Ectodermal cell (in vitro differentiated cells): ENCODE measurements at regions not wholly inside any gene's neighbourhood (a gene's known extent, or its start where the extent isn't known, plus 50 kb on each side); places are given as distances from the start of the nearest gene placed in this dataset.
"Not testable (repeated sequence)": the region's sequence is repeated elsewhere in the genome, so short reads cannot be mapped to it uniquely, and the experiment has no call there.

Source experiments
- H3K27ac ChIP-seq: 2 replicates; pipeline ENCODE4 v1.7.0; 2013; ENCODE audit warnings: mild to moderate bottlenecking, low read depth, low read length; ENCODE audit not compliant: insufficient read depth, poor library complexity, severe bottlenecking
- H3K27me3 ChIP-seq: 2 replicates; pipeline ENCODE4 v1.7.0; 2013; ENCODE audit warnings: mild to moderate bottlenecking, low read length; ENCODE audit not compliant: insufficient read depth, control insufficient read depth, poor library complexity, severe bottlenecking
- H3K36me3 ChIP-seq: one replicate; pipeline ENCODE4 v1.7.0; 2013; ENCODE audit warnings: low read length; ENCODE audit not compliant: control insufficient read depth, insufficient read depth
- H3K4me1 ChIP-seq: one replicate; pipeline ENCODE4 v1.7.0; 2013; ENCODE audit warnings: low read length; ENCODE audit not compliant: control insufficient read depth, insufficient read depth
- H3K4me3 ChIP-seq: 2 replicates; pipeline ENCODE4 v1.7.0; 2013; ENCODE audit warnings: low read depth, low read length, control low read depth; ENCODE audit not compliant: insufficient read depth
- H3K9me3 ChIP-seq: 2 replicates; pipeline ENCODE4 v1.7.0; 2013; ENCODE audit warnings: mild to moderate bottlenecking, low read length, moderate library complexity; ENCODE audit not compliant: control insufficient read depth
- WGBS, 2 experiments: methylation state at CpG; one replicate each; pipeline ENCODE4 v1.1.7; 2013; ENCODE audit warnings: missing lambda C conversion rate in 2 of 2; 5-methylcytosine and 5-hydroxymethylcytosine counted together

GRCh38 chr3:87969620-87970019, 89.2 kb downstream of the CGGBP1 start:
- no peaks in the 10 kb centered on the region for H3K27me3 ChIP-seq
- no peaks in the 10 kb centered on the region for H3K9me3 ChIP-seq
- WGBS, 2 experiments = 93 to 95% methylated on average over 2 of the region's 2 CpGs
- no peaks in the 10 kb centered on the region for H3K4me1 ChIP-seq
- no peaks in the 10 kb centered on the region for H3K36me3 ChIP-seq
- H3K27ac ChIP-seq = no peak overlapping the region
- no peak overlapping the region for H3K4me3 ChIP-seq

GRCh38 chr3:87968668-87969067, 90.1 kb downstream of the CGGBP1 start:
- no peaks in the 10 kb centered on the region for H3K27me3 ChIP-seq
- H3K36me3 ChIP-seq = no peaks in the 10 kb centered on the region
- no peaks in the 10 kb centered on the region for H3K4me1 ChIP-seq
- no peak overlapping the region for H3K4me3 ChIP-seq
- no peaks in the 10 kb centered on the region for H3K9me3 ChIP-seq
- WGBS, 2 experiments = 94% methylated on average over 5 of the region's 5 CpGs
- H3K27ac ChIP-seq = no peak overlapping the region

DNA sequence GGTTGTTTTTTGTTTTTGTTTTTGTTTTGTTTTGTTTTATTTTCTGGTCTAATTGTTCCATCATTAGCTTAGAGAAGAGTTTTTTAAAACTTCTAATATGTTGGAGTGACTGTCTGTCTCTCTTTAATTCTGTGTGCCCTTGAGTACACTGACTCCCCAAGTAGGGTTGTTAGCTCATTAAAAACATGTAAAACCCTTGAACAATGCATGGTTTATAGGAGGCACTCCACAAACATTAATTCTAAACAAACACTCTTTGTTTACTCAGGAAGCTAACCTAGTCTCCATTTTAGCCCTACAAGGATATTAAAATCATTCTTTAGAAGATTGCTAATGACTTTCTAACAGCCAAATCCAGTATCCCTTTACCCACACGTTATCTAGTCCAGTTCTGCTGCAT, 100.5 kb downstream of the CGGBP1 start:
- WGBS, 2 experiments = 69 to 71% methylated on average over 1 of the region's 1 CpG
- H3K4me1 ChIP-seq = no peaks in the 10 kb centered on the region
- H3K9me3 ChIP-seq = no peaks in the 10 kb centered on the region
- H3K4me3 ChIP-seq = no peak overlapping the region
- H3K36me3 ChIP-seq = no peaks in the 10 kb centered on the region
- no peaks in the 10 kb centered on the region for H3K27me3 ChIP-seq
- H3K27ac ChIP-seq = no peak overlapping the region

DNA sequence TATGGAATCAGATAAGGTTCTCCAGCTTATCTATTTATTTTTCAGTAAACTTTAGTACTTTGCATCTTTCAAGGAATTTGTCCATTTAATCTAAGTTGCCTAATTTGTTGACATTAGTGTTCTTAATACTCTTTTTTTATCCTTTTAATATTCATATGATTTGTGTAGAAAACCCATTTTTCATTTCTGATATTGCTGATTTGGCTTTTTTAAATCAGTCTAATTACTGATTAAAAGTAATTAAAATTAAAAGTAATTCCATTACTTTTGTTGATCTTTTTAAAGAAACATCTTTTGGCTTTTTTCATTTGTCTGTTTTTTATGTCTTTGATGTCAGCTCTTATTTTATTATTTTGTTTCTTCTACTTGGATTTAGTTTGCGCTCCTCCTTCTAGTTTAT, 101.2 kb downstream of the CGGBP1 start:
- no peaks in the 10 kb centered on the region for H3K36me3 ChIP-seq
- no CpG with 5 or more reads among the region's 1 CpG for WGBS, 2 experiments

DNA sequence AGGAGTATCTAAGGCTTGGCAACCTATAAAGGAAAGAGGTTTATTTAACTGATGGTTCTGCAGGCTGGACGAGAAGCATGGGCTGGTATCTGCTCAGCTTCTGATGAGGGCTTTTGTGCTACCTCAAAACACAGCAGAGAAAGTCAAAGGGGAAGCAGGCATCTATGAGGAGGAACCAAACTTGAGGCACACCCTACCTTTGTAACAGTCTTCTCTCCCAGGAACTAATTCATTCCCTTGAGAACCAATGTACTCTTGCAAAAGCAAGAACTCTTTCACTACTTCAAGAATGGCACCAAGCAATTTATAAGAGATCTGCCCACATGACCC, 109.0 kb downstream of the CGGBP1 start:
- no peaks in the 10 kb centered on the region for H3K4me1 ChIP-seq
- H3K9me3 ChIP-seq = no peaks in the 10 kb centered on the region
- no peaks in the 10 kb centered on the region for H3K27me3 ChIP-seq
- 41 to 50% methylated on average over 1 of the region's 1 CpG for WGBS, 2 experiments
- no peak overlapping the region for H3K27ac ChIP-seq
- no peaks in the 10 kb centered on the region for H3K36me3 ChIP-seq
- no peak overlapping the region for H3K4me3 ChIP-seq

More for the DNA sequence above, 101.2 kb downstream of the CGGBP1 start:
- H3K9me3 ChIP-seq = no peaks in the 10 kb centered on the region
- no peaks in the 10 kb centered on the region for H3K4me1 ChIP-seq
- no peaks in the 10 kb centered on the region for H3K27me3 ChIP-seq
- H3K4me3 ChIP-seq = no peak overlapping the region
- H3K27ac ChIP-seq = no peak overlapping the region

DNA sequence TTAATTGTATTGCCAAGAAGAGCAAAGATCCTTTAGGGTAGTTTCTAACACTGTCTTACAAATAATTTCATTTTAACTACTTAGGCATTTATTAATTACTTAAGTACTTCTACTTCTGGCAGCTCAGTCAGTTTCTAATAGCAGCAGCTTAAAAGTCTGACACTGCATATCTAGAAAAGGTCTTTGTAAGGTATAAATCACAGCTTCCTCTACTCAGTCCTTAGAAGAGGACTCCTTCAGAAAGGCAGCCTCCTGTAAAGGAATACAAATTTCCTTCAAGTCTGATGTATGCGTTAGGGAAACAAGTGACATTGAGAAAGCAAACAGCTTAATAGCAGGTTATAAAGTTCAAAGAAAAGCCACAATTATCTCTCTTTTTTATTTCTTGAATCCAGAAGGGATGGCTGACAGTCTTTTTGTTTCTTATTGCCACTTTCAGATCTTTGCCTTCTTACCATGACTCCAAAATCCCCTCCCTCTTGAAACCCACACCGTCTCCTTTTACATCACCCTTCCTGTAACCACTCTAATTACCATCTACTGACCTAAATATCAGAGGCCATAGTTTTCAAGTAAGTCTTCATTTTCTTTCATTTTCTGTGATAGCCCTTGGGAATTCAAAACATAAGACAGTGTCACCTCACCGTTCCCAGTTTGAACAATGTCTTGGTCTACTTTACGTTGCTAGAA, 109.5 kb downstream of the CGGBP1 start:
- no peaks in the 10 kb centered on the region for H3K27me3 ChIP-seq
- H3K4me1 ChIP-seq = no peaks in the 10 kb centered on the region
- no peaks in the 10 kb centered on the region for H3K9me3 ChIP-seq
- 90 to 92% methylated on average over 4 of the region's 4 CpGs for WGBS, 2 experiments
- H3K36me3 ChIP-seq = no peaks in the 10 kb centered on the region
- no peak overlapping the region for H3K27ac ChIP-seq
- no peak overlapping the region for H3K4me3 ChIP-seq

DNA sequence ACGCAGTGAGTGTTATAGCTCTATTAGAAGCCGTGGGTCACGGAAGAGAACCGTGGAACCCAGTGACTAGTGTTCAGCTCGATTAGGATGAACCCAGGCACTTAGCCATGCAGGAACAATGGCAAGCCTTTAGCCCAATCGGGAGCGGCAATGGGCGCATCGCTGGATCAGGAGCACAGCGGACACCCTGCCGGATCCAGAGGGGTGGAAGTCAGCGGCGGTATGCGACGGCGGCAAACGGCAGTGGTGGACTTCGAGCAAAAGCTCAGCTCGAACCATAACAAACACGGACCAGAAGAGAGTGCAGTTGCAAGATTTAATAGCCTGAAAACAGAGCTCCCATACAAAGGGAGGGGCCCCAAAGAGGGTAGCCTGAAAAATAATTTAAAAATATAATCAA, 112.8 kb downstream of the CGGBP1 start:
- H3K27ac ChIP-seq, H3K27me3 ChIP-seq, H3K36me3 ChIP-seq, H3K4me1 ChIP-seq, H3K9me3 ChIP-seq, H3K4me3 ChIP-seq: not testable (repeated sequence)
- 91 to 94% methylated on average over 20 of the region's 20 CpGs for WGBS, 2 experiments

DNA sequence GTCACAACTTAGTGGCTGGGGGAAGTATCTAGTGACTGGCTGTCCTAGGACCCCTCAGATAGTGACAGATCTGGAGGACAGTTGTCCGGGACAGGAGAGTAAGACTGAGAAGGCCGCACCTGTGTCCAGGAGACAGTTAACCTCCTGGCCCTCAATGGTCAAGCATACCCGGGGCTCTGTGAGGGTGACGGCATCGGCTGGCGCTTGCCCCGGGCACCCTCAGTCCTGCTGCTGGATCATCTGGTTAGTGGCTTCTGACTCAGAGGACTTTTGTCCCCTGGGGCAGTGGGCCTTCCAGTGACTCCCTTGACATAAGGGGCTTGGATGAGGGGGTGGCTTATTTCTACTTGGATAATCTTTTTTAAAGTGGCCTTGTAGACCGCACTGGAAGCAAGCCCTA, 116.5 kb downstream of the CGGBP1 start:
- WGBS, 2 experiments = 92 to 97% methylated on average over 8 of the region's 8 CpGs
- not testable (repeated sequence) for H3K4me1 ChIP-seq, H3K27me3 ChIP-seq, H3K4me3 ChIP-seq, H3K27ac ChIP-seq, H3K9me3 ChIP-seq, H3K36me3 ChIP-seq

DNA sequence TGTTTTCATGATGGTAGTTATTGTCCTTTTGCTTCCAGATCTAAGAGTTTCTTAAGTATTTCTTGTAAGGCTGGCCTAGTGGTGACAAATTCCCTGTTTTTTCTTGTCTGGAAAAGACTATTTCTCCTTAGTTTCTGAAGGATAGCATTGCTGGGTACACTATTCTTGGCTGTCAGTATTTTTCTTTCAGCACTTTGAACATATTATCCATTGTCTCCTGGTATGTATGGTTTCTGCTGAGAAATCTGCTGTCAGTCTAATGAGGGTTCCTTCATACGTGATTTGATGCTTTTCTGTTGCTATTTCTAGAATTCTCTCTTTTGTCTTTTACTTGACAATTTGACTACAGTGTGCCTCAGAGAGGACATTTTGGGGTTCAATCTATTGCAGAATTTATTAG, 134.3 kb downstream of the CGGBP1 start:
- Histone ChIP-seq H3K9me3 (no peaks in the 10 kb centered on the region), H3K4me3 (no peak overlapping the region), H3K4me1 (no peaks in the 10 kb centered on the region), H3K36me3 (no peaks in the 10 kb centered on the region), H3K27me3 (no peaks in the 10 kb centered on the region), H3K27ac (no peak overlapping the region)
- 89 to 100% methylated on average over 1 of the region's 1 CpG for WGBS, 2 experiments

- WGBS, 2 experiments = 70 to 100% methylated on average over 1 of the region's 1 CpG
- H3K27ac ChIP-seq = no peak overlapping the region
- no peaks in the 10 kb centered on the region for H3K27me3 ChIP-seq
- H3K36me3 ChIP-seq = no peaks in the 10 kb centered on the region
- H3K4me3 ChIP-seq = no peak overlapping the region
- no peaks in the 10 kb centered on the region for H3K4me1 ChIP-seq
- H3K9me3 ChIP-seq = no peaks in the 10 kb centered on the region
These were observed 138.3 kb downstream of the CGGBP1 start for GRCh38 chr3:87920549-87920948.

- Histone ChIP-seq H3K4me1 (no peaks in the 10 kb centered on the region), H3K27ac (no peak overlapping the region), H3K4me3 (no peak overlapping the region), H3K9me3 (no peaks in the 10 kb centered on the region), H3K36me3 (no peaks in the 10 kb centered on the region), H3K27me3 (no peaks in the 10 kb centered on the region)
- WGBS, 2 experiments = 87 to 88% methylated on average over 1 of the region's 1 CpG
These were observed 157.7 kb downstream of the CGGBP1 start for GRCh38 chr3:87901141-87901540.
